GM12892 (cell line): ENCODE measurements at regions not wholly inside any gene's neighbourhood (a gene's known extent, or its start where the extent isn't known, plus 50 kb on each side); places are given as distances from the start of the nearest gene placed in this dataset.

ENCODE experiments used
- DNase-seq: peaks from one replicate; pipeline ENCODE4 v3.0.0; 2011; ENCODE audit not compliant: insufficient read length
- FAIRE-seq: peaks from 2 replicates; lab custom pipeline; 2011; peaks lifted over from hg19 to GRCh38; lab: Jason Lieb, UNC
- POLR2A ChIP-seq: IDR thresholded peaks from 2 replicates; pipeline ENCODE4 v1.6.1; 2011; ENCODE audit warnings: low read depth, low read length, control low read depth
- POLR2AphosphoS5 ChIP-seq: IDR thresholded peaks from 2 replicates; pipeline ENCODE4 v1.6.1; 2011; ENCODE audit warnings: low read depth, low read length, control low read depth
- TAF1 ChIP-seq: IDR thresholded peaks from 2 replicates; pipeline ENCODE4 v1.6.1; 2011; ENCODE audit warnings: low read depth, mild to moderate bottlenecking, control low read depth, low read length, borderline replicate concordance

GRCh38 chr10:128210215-128211063 lies 84.2 kb upstream of the MKI67 start:
- FAIRE-seq (no peak), DNase-seq (peak; percentile 61)
- TF ChIP-seq POLR2A = no peak
- TF ChIP-seq POLR2AphosphoS5 = no peak
- no peak for TF ChIP-seq TAF1

DNA sequence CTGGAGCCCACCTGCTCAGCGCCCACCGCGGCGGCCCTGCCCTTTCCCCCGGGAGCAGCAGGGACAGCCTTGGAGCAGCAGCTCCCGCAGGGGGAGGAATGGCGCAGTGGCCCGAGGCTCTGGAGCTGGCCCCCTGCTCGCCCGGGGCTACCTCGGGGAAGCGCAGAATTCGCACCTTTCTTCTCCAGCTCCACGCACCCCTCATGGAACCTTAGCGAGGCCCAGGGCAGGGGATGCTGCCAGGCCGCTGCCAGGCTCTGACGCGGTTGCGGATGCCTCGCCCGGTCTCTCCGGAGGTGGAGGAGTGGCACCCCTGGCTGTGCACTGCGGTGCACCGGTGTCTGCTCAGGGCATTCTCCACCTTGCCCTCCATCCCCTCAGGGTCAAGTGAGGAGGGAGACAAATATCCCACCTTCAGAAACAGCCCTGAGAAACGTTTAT lies 84.9 kb upstream of the MKI67 start:
- no peak for TF ChIP-seq TAF1
- no peak for DNase-seq
- no peak for FAIRE-seq

- TF ChIP-seq POLR2A = no peak
- no peak for TF ChIP-seq TAF1
- TF ChIP-seq POLR2AphosphoS5 = no peak
- FAIRE-seq = peak; percentile 82
- DNase-seq = peak; percentile 94
These were observed 85.9 kb upstream of the MKI67 start for GRCh38 chr10:128211953-128212727.

- no peak for DNase-seq
- no peak for TF ChIP-seq POLR2AphosphoS5
- no peak for FAIRE-seq
These were observed 86.9 kb upstream of the MKI67 start for GRCh38 chr10:128213156-128213555.

DNA sequence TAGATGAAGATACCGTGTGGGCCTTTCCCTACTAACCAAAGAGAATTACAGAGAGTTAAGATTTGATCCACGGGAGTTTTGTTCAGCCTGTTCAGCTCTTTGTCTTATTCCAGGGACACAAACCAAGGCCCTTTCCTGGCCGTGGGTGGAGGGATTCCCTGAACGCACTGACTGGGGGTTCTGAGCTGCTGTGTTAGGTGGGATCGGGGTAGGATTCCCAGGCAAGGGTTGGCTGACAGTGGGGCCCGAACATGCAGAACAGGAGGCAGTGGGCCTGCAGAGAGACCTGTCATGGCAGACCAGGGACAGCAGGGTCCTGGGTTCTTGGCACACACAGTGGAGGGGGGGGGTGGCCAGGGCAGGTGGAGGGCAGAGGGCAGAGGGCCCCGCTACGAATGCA lies 89.5 kb upstream of the MKI67 start:
- TF ChIP-seq POLR2A = no peak
- no peak for TF ChIP-seq TAF1
- no peak for TF ChIP-seq POLR2AphosphoS5
- DNase-seq = no peak
- no peak for FAIRE-seq

- TF ChIP-seq POLR2AphosphoS5 = no peak
- no peak for TF ChIP-seq TAF1
- TF ChIP-seq POLR2A = no peak
- DNase-seq (no peak), FAIRE-seq (no peak)
These were observed 90.9 kb upstream of the MKI67 start for GRCh38 chr10:128217136-128217535.

DNA sequence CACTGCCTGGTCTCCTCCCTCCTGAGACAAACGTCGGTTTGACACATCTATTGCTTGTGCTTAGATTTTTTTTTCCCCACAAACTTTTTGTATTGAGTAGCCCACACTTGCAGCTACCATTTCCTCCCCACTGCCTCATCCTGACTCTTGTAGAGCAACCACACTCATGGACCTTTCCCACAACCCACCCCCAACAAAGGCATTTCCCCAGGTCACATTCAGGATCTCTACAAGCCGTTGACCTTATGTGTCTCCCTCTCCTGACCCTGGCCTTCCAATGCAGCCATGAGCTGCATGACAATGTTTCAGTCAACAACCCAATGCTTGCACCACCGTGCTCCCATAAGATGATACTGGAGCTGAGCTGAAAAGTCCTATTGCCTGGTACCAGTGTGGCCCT lies 91.9 kb upstream of the MKI67 start:
- FAIRE-seq = no peak
- no peak for DNase-seq
- TF ChIP-seq TAF1 (no peak), POLR2A (no peak), POLR2AphosphoS5 (no peak)

DNA sequence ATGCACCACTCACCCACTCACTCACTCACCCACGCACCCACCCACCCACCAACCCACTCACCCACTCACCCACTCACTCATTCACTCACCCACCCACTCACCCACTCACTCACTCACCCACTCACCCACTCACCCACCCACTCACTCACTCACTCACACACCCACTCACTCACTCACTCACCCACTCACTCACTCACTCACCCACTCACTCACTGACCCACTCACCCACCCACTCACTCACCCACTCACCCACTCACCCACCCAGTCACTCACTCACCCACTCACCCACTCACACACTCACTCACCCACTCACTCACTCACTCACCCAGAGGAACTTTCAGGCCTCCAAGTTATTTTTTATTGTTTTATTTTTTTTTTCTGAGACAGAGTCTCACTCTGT lies 93.1 kb upstream of the MKI67 start:
- no peak for TF ChIP-seq POLR2AphosphoS5
- TF ChIP-seq POLR2A = no peak
- no peak for TF ChIP-seq TAF1
- no peak for FAIRE-seq
- DNase-seq = no peak

- no peak for TF ChIP-seq POLR2AphosphoS5
- TF ChIP-seq POLR2A = no peak
- TF ChIP-seq TAF1 = no peak
- FAIRE-seq (no peak), DNase-seq (no peak)
These were observed 93.8 kb upstream of the MKI67 start for GRCh38 chr10:128220021-128220420.

DNA sequence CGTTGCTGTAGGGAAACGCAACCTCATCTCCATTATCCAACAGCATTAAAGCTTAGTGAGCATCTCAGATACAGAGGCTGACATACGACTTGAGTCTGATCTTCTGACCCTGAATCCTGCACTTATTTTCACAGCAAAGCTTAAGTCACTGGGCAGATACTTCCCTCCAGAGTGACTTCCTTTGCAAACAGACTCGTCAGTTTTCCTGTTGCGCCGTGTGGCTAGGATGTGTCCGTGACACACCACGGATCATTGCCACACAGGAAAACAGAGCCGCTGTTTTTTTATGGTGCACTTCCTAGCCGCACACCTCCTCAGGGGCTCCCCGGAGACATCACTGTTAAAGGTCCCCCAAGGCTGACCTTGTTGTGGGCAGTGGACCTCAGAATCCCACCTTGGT lies 94.9 kb upstream of the MKI67 start:
- no peak for DNase-seq
- no peak for FAIRE-seq
- no peak for TF ChIP-seq POLR2A
- no peak for TF ChIP-seq TAF1
- TF ChIP-seq POLR2AphosphoS5 = no peak

- no peak for DNase-seq
- FAIRE-seq = no peak
- TF ChIP-seq TAF1 (no peak), POLR2AphosphoS5 (no peak), POLR2A (no peak)
These were observed 95.6 kb upstream of the MKI67 start for GRCh38 chr10:128221807-128222206.
